ENCODE measurements at regions not wholly inside any gene's neighbourhood (a gene's known extent, or its start where the extent isn't known, plus 50 kb on each side); places are given as distances from the start of the nearest gene placed in this dataset.
"Not testable (repeated sequence)": the region's sequence is repeated elsewhere in the genome, so short reads cannot be mapped to it uniquely, and the experiment has no call there.

GRCh38 chr1:24268555-24268954 lies 50.6 kb upstream of the GRHL3 start:
- not testable (repeated sequence) for DNase-seq (ENCODE audit: low read depth, low spot score)

GRCh38 chr1:24266998-24267397 lies 52.2 kb upstream of the GRHL3 start:
- DNase-seq (ENCODE audit: low read depth, low spot score): no peak

GRCh38 chr1:24266398-24266941 lies 52.7 kb upstream of the GRHL3 start:
- peak; percentile 94 for DNase-seq (ENCODE audit: low read depth, low spot score)

GRCh38 chr1:24263746-24264145 lies 55.4 kb upstream of the GRHL3 start:
- DNase-seq (ENCODE audit: low read depth, low spot score): no peak

GRCh38 chr1:24263211-24263610 lies 55.9 kb upstream of the GRHL3 start:
- DNase-seq (ENCODE audit: low read depth, low spot score): no peak

GRCh38 chr1:24261977-24262376 lies 57.2 kb upstream of the GRHL3 start:
- no peak for DNase-seq (ENCODE audit: low read depth, low spot score)

GRCh38 chr1:24258735-24259424 lies 60.3 kb upstream of the GRHL3 start:
- no peak for DNase-seq (ENCODE audit: low read depth, low spot score)

GRCh38 chr1:24257373-24257772 lies 61.8 kb upstream of the GRHL3 start:
- DNase-seq (ENCODE audit: low read depth, low spot score): no peak

- DNase-seq (ENCODE audit: low read depth, low spot score): no peak
Measured at GRCh38 chr1:24256687-24257086, 62.5 kb upstream of the GRHL3 start.

GRCh38 chr1:24255226-24255625 lies 63.9 kb upstream of the GRHL3 start:
- DNase-seq (ENCODE audit: low read depth, low spot score): no peak

GRCh38 chr1:24254783-24255182 lies 64.4 kb upstream of the GRHL3 start:
- no peak for DNase-seq (ENCODE audit: low read depth, low spot score)

- no peak for DNase-seq (ENCODE audit: low read depth, low spot score)
Measured at GRCh38 chr1:24253571-24253970, 65.6 kb upstream of the GRHL3 start.

- no peak for DNase-seq (ENCODE audit: low read depth, low spot score)
Measured at GRCh38 chr1:24252185-24252780, 65.2 kb upstream of the IFNLR1 start.

GRCh38 chr1:24251501-24251900 lies 64.4 kb upstream of the IFNLR1 start:
- no peak for DNase-seq (ENCODE audit: low read depth, low spot score)

GRCh38 chr1:24250791-24251190 lies 63.7 kb upstream of the IFNLR1 start:
- no peak for DNase-seq (ENCODE audit: low read depth, low spot score)

GRCh38 chr1:24250224-24250623 lies 63.1 kb upstream of the IFNLR1 start:
- DNase-seq (ENCODE audit: low read depth, low spot score): no peak

- DNase-seq (ENCODE audit: low read depth, low spot score): no peak
Measured at GRCh38 chr1:24248859-24249258, 61.8 kb upstream of the IFNLR1 start.

- not testable (repeated sequence) for DNase-seq (ENCODE audit: low read depth, low spot score)
Measured at GRCh38 chr1:24247337-24247736, 60.2 kb upstream of the IFNLR1 start.

GRCh38 chr1:24244519-24245268 lies 57.6 kb upstream of the IFNLR1 start:
- no peak for DNase-seq (ENCODE audit: low read depth, low spot score)

GRCh38 chr1:24237750-24238395 lies 50.8 kb upstream of the IFNLR1 start:
- DNase-seq (ENCODE audit: low read depth, low spot score): no peak

GRCh38 chr1:24236789-24237371 lies 49.8 kb upstream of the IFNLR1 start:
- DNase-seq (ENCODE audit: low read depth, low spot score): peak; percentile 75

Measured in astrocyte of the hippocampus (primary cell).